GM21447 (cell line): ENCODE measurements at regions not wholly inside any gene's neighbourhood (a gene's known extent, or its start where the extent isn't known, plus 50 kb on each side); places are given as distances from the start of the nearest gene placed in this dataset.
"Not testable (repeated sequence)": the region's sequence is repeated elsewhere in the genome, so short reads cannot be mapped to it uniquely, and the experiment has no call there.

Experiments
- ATAC-seq: cut with Tn5 transposase; IDR thresholded peaks from one replicate; pipeline ENCODE4 v1.9.1; 2021; ENCODE audit not compliant: unreplicated experiment

DNA sequence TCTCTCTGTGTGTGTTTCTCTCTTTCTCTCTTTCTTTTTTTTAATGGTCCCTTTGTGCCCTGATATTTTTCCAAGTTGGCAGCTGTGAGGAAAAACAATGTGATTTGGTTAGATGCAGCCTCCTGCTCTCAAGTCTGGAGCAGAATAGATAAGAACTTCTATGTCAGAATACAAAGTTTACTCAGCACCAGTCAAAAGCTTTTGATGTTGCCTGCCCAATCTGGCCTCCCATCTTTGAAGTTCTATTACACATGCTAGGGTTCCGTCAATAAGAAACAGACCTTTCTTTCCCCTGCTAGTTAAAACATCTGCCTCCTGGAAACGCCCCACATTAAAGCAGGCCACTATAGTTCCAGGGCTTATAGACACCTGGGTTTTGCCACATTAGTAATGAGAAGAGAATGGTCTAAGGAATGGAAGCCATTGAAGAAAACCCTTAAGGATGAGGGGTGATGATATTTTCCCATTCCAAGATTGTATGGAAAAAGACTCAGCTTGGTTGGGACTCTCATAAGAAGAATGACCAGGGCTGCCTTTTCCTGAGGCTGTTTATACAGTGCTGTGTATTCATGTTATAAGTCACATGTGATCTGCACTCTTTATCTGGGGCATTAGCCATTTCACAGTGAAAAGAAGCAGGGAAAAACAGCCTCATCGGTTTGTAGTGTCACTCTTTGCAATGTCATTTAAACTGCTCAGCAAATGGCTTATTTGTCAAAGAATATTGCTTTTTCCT lies 414.7 kb upstream of the PROX1 start:
- no peak for ATAC-seq

DNA sequence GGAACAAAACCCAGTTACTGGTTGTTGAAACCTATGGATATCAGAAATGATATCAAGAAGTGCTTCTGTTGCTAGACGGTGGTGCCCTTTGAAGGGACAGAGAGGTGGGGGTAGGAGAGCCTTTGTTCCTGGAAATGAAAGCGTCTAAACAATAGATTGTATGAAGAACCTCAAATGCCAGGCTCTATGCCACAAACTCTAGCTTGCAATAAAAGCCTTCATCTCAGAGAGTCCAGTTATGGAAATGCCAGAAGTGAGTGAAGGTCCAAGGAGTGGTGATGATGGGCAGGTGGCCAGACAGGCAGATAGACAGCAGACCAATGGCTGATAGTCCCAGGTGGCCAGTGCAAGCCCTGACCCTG lies 414.1 kb upstream of the PROX1 start:
- ATAC-seq: no peak

DNA sequence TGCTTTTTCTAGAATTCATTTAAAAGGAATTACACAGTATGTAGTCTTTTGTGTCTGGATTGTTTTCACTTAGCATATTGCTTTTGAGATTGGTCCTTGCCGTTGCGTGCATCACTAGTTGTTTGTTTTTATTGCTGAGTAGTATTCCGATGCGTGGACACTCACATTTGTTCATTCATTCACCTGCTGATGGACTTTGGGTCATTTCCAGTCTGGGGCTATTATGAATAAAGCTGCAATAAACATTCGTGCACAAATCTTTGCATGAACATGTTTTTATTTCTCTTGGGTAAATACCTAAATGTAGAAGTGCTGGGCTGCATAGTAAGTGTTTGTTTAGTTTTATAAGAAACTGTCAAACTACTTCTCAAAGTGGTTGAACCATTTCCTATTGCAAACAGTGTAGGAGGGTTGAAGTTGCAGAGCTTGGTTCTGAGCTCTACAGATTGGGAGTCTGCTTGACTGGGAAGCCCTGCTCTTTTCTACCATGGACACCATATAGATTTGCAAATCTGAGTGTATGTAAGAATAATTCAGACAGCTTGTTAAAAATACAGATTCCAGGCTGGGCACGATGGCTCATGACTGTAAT lies 404.7 kb upstream of the PROX1 start:
- no peak for ATAC-seq

DNA sequence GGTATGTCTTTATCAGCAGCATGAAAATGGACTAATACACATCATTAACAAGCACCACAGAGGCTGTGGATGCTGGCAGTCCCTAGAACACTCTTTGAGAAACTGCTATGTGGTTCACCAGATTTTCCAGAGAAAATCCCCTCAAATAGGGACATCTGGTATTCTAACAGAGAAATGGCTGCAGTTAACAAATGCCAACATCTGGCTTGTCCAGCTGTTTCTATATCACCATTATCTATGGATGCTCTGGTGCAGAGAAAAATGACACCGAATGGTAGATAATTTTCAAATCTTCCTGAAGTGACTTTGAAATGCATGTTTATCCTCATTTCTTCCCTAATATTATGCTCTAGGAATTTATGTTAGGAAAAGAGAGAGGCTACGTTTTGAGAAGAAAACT lies 403.5 kb upstream of the PROX1 start:
- ATAC-seq: no peak

DNA sequence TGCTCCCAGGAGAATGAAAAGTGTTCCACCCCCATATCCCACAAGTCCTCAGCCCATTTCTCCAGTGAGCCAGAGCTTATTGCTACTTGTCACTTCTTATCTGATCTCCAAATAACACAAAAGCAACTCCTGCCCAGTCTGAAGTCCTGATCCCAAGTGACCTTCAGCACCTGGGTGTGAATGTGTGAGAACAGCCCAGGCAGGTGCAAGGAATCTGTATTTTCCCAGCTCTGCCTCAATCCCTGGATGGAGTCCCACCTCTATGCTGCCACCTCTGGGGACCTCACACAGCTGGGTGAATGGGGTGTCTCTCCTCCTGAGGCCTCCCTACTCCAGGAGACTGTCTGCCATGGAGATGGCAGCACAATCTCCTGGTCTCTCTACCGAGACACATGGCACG lies 402.4 kb upstream of the PROX1 start:
- no peak for ATAC-seq

DNA sequence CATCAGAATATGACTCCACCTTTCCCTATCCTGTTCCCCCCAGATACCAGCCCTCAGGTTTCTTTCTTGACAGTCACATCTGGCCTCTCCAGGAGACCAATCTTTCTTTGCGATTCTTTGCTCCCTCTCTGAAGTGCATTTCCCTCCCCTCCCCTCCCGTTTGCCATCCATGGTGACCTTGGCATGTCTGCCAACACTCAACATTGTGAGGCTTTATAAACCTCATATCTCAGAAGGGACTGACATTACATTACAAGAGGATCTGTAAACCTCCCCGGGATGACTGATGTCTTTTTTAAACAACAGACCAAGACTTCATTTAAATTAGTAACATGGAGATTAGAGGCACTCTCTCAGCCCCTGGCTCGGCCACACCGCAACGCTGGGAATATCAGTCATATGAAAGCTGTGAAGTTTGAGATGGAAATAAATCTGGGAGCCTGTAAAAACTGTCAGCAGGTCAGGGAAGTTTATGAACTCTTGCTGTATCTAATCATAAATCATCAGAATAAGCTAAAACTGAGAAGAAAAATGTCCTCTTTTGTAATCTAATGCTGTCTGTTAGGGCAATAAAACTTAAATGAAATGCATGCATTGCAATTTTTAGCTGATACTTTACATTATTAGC lies 401.7 kb upstream of the PROX1 start:
- ATAC-seq: no peak

DNA sequence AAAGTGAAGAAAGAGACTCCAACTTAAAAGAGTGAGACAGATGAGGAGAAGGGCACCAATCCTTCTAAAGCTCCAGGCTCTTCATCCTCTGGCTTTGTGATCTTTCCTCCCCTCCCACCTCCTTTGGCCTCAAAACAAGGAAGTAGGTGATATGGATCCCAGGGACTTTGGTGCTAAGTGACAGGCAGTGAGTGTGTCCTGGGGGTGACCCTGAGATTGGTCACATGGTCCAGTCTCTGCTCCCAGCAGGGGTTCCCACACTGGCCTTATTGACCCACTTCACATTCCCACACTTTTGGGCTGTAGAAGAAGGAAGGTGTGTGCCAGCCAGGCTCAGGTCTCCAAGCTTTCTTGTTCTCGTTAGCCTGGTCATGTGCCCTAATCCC lies 401.2 kb upstream of the PROX1 start:
- no peak for ATAC-seq

DNA sequence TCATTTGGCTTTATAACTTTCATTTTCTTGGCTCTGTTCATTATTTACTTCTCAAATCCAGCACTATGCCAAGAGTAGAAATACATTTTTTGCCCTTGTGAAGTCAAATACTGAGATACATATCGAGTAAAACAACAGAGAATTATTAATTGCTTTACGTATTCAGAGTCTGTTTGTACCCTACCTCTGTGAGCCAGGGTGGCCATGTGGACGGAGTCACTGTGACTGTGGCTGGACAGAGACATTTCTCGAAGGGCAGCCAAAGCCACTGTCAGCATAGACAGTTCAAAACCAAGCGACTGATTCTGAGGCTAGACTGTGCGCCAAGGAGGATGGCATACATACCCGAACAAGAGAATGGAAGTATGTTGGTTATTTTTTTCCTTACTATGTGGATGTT lies 391.0 kb upstream of the PROX1 start:
- no peak for ATAC-seq

DNA sequence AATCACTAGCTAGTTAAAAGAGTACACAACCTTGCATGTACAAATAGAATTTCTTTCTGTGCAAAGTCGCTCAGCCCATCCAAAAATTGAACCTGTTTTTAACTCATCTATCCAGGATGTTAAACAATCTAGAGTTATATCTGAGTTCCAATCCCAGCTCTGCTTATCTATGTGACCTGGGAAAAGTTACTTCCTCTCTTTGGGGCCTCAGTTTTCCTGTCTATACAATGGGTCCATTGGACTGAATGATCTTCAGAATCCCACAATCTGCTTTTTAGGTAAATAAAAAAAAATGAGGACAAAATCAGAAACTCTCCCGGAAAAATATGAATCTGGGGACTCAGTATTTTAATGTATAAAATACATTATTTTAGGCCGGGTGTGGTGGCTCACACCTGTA lies 389.5 kb upstream of the PROX1 start:
- ATAC-seq: no peak

DNA sequence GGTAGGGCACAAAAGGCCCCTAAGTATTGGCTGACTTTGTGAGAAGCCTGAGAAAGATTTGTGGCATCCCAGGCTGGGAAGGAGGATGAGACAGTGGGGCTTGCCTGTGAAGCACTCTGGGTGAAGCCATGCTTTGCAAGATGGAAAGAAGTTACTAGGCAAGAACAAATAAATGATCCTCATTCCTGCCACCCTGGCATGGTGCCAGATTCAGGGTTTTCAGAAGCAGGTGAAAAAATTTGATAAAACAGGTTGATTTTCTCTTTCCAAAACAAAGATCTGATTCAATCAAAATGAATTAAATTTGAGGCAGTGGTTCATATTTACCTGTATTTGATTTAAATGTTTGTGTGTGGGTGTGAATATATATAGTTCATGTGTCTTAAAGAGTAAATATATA lies 386.9 kb upstream of the PROX1 start:
- no peak for ATAC-seq

DNA sequence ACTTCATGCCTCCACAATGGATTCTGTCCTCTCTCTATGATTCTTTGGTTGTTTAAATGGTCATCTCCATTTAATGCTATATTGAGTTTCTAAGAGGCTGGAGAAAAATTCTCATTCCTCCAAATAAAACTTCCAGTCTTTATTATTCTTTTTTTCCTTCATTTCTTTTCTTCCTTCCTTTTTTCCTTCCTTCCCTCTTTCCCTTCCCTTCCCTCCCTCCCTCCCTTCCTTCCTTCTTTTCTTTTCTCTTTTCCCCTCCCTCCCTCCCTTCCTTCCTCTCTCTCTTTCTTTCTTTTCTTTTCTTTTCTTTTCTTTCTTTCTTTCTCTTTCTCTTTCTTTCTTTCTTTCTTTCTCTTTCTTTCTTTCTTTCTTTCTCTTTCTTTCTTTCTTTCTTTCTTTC lies 386.1 kb upstream of the PROX1 start:
- ATAC-seq: not testable (repeated sequence)

DNA sequence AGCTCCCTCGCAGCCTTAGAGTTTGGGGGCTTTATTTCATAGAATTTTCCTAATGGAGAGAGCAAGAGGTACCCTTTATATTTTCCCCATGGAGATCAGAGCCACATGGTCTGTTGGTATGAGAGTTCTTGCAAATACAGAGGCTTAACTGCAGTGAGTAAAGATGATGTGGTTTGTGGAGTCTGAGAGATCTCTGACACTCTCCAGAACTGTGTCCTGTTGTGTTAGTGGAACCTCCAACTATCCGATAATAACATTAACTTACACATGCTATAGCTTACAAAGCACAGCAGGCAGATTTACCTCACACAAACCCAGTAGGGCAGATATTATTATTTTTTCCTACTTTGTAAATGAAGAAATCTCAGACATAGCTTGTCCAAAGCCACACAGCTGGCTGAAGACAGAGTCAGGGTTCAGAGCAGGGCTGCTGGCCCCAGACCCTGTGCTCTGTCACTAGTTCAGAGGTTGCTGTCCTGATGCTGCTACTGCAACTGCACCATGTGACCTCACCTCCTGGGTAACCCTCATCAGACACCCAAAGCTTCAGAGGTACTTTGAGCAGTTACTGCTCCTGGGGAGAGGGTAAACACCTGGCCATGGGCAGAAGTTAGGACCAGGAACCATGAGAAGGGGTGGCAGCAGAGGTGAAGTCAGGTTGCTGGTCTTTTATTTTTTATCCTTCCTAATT lies 384.8 kb upstream of the PROX1 start:
- ATAC-seq: no peak

DNA sequence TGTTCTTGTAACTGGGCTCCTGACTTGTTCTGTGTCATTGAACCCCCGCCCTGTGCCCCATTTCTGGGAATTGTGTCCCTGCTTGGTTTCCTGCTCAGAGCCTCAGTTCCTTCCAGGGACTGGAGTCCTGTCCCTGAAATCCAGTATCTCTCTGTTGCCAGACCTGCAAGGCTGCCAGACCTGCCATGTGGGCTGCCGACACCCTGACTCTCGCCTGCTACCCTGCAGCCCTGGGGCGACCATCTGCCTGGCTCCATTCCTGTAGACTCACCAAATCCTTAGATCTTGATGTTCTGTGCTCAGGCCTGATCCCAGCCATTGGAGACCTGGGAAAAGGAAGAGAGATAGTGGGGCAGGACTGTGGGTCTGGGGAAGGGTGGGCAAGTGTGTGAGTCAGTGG lies 383.3 kb upstream of the PROX1 start:
- no peak for ATAC-seq

DNA sequence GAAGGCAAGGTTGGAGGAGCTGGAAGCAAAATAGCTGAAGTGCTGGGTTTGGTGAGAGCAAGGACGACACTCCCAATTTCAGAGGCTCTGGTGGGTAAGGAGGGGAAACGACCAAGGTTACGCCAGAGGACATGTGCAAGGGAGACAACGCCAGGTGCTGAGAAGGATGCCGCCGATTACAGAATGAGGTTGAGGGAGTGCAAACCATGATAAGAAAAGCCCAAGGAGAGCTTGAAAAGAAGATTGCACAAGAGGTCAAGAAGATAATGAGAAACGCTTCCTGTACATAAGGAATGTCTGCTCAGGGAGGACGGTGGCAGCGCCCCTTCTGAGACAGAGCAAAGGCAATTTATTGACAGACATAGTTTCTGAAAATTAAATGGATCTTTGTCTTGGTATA lies 382.0 kb upstream of the PROX1 start:
- no peak for ATAC-seq

DNA sequence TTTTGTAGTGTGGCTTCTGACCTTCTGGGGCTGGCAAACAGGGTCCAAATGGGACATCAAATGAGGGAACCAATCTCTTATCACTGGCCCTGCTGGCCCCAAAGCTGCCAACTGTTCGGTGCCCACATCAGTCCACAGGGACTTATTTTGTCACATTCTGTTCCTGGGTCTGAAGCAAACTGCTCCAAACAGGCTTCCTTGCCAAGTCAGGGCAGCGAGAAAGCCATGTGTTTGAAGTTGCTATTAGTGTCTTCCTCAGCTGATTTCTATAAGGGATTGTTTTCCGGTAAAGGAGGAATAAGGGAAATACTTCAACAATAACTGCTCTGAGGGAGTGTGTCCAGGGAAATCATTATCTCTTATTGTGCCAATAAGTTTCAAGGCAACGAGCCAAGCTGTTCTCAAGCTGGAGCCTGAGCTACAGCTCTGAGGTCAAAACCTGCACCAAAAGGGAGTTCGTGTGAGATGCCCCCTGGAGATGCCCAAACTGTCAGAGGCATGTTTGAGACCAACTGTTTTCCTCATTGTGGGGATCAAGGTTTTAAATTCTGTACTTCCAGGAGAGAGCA lies 381.4 kb upstream of the PROX1 start:
- no peak for ATAC-seq

DNA sequence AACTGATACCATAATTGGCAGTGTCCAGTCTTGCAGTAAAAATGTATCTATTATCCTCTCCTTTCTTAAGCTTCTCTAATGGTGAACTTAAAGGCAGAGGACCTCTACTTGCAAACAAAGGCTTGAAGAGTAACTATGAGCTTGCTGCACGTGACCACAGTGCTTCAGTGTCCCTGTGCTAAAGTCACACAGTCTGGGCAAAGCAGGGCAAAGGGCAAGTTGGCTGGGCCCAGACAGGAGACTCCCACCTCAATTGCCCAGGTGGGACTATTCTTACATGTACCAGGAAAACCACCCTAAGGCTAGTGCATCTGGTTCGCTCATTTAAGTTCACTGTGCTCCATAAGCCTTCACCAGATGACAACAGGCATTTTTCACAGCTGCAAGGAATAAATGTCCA lies 374.2 kb upstream of the PROX1 start:
- ATAC-seq: no peak

DNA sequence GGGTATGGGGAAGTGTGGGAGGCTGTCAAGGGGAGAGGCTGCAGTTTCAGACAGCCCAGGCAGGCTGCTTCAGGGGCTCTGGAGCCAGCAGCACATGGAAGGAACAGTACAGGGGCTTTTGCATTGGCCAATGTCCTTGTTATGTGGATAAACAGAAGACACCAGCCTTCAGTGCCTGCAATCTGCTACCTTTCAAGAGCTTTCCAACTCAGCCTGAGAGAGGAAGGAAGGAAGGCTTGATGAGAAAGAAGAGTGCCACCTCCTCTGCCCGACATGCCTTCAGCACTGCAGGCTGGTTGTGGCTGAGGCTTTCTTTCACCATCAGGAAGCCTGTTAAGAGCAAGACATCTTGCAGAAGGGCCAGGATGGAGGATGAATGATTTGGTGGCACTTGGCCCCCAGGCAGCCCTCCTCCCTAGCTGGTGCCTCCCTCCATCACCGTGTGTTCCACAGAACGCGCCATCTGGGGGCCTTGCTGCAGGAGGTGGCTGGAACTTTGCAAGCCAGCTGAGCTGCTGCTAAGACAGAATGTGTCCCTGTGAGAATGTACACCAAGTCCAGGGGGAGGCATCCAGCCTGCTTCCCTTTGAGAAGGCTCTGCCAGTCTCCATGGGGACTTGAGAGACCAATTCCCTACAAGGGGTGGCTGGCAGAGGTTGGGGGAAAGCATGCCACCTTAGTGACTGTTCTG lies 372.4 kb upstream of the PROX1 start:
- ATAC-seq: no peak

DNA sequence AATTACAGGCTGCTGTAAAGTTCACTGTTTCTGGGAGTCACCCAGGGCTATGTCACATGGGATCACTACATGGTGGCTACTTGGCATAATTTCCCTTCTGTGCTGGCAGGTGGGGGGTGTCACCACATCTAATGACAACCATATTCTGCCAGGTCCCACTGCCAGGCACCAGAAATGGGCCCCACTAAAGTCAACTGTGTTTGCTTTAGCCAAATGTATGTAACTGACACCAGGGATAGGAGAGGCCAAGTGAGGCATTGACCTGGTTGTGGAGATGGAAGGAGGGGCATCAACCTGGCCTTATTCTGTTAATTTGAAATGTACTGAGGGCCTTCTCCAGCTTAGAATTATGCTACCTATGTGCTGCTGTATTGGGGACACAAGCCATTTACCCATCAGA lies 370.6 kb upstream of the PROX1 start:
- ATAC-seq: no peak

DNA sequence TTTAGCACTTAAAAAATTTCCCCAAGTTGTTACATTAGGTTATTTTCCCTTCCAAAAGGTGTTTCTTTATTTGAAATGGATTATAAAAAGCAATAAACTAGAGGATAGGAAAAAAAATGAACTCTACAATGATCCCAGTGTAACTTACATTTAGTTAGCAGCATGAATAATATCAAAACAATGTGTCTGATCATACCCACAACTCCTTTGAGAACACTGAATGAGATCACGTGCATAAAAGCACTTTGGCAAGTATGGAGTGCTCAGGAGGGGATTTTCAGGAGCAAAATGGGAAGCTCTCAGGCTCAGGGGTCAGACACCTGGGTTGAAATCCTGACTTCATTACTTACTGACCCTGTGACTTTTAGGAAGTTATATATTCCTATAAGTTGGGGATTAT lies 369.7 kb upstream of the PROX1 start:
- ATAC-seq: no peak

DNA sequence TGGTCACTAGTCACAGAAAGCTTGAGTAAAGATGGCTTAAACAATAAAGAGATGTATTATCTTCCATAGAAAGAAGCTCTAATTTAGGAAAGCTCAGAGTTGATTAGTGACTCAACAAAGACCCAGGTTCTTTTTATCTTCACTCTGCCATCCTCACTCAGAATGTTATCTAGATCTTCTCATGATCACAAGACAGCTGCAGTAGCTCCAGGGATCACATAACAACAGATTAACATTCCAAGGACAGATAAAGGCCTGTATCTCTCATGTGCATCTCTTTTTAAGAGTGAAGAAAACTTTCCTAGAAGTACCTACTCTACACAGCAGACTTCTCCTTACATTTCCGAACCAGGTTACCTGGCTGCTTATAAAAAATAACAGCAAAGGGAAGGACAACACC lies 368.7 kb upstream of the PROX1 start:
- ATAC-seq: no peak

DNA sequence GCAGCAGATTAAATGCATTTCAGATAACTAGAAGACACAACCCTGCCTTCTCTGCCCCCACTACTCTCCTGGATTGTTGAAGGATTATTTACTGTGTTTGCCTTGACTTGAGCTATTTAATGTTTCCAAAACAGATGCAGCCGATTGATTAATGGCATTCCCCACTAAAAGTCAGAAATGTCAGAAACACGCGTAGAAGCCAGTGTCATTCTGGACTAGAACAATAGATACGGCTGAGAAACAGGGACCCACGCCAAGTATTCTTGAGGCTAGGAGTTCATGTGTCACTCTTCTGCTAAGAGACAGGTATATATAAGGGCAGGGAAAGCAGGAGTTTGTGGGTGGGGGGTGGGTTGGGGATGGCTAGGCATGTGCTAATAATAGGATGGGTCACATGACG lies 366.7 kb upstream of the PROX1 start:
- ATAC-seq: no peak
